ENCODE measurements at regions not wholly inside any gene's neighbourhood (a gene's known extent, or its start where the extent isn't known, plus 50 kb on each side); places are given as distances from the start of the nearest gene placed in this dataset.

- Histone ChIP-seq H3K4me3 (no peak overlapping the region), H3K27me3 (no peaks in the 10 kb centered on the region), H3K36me3 (no peaks in the 10 kb centered on the region), H3K9me3 (no peaks in the 10 kb centered on the region), H3K27ac (no peak overlapping the region), H3K4me1 (peaks cover 0 to 13% (median 0%) of the 10 kb centered on the region in 3 donors)
- no peak for ATAC-seq
- TF ChIP-seq POLR2A (IDR thresholded peaks at IDR 0.05) = no peak
- no peak for TF ChIP-seq POLR2AphosphoS5 (IDR thresholded peaks at IDR 0.05)
- no peak for TF ChIP-seq CTCF (IDR thresholded peaks at IDR 0.05)
- TF ChIP-seq EP300 (IDR thresholded peaks at IDR 0.05) = no peak
- 60 to 63% methylated on average over 5 to 6 of the region's 6 CpGs for WGBS, 2 donors (ENCODE audit: low coverage in 1 of 2)
These were observed 62.6 kb upstream of the KLF3 start for GRCh38 chr4:38601244-38601915.

DNA sequence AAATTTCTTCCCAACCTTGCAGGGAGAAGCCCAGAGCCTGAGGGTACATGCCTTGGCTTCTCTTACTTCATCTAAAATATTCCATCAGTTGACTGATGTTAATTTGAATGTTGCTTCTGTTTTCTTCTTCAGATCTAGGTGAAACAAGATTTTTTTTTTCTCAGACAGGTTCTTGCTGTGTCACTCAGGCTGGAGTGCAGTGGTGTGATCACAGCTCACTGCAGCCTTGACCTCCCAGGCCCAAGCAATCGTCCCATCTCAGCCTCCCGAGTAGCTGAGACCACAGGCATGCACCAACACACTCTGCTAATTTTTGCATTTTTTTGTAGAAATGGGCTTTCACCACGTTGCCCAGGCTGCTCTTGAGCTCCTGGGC is 62.1 kb upstream of the KLF3 start:
- 73 to 76% methylated on average over 2 of the region's 3 CpGs for WGBS, 2 donors (ENCODE audit: low coverage in 1 of 2)
- Histone ChIP-seq H3K27me3 (no peaks in the 10 kb centered on the region), H3K36me3 (no peaks in the 10 kb centered on the region), H3K4me1 (peaks cover 0 to 18% (median 0%) of the 10 kb centered on the region in 3 donors), H3K4me3 (no peak overlapping the region), H3K9me3 (no peaks in the 10 kb centered on the region), H3K27ac (no peak overlapping the region)
- TF ChIP-seq EP300 (IDR thresholded peaks at IDR 0.05) (no peak), CTCF (IDR thresholded peaks at IDR 0.05) (no peak), POLR2AphosphoS5 (IDR thresholded peaks at IDR 0.05) (no peak), POLR2A (IDR thresholded peaks at IDR 0.05) (no peak)
- ATAC-seq = no peak

DNA sequence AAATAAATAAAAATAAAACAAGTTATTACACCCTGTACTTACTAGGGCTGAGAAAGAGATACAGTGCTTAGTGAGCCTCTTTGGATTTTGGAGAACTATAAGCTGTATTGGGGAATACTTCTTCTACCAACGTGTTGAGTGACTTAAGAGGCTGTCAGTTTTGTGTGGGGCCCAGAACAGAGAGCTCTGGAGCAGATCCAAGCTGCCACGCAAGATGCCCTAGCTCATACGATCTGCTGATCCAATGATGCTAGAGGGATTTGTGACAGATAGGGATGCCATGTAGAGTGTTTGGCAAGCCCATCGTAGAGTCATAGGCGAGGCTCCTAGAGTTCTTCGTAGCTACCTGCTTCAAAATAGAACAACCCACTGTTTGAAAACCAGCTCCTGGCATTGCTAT is 60.3 kb upstream of the KLF3 start:
- ATAC-seq = no peak
- WGBS, 2 donors (ENCODE audit: low coverage in 1 of 2) = 90% methylated on average over 6 of the region's 6 CpGs

DNA sequence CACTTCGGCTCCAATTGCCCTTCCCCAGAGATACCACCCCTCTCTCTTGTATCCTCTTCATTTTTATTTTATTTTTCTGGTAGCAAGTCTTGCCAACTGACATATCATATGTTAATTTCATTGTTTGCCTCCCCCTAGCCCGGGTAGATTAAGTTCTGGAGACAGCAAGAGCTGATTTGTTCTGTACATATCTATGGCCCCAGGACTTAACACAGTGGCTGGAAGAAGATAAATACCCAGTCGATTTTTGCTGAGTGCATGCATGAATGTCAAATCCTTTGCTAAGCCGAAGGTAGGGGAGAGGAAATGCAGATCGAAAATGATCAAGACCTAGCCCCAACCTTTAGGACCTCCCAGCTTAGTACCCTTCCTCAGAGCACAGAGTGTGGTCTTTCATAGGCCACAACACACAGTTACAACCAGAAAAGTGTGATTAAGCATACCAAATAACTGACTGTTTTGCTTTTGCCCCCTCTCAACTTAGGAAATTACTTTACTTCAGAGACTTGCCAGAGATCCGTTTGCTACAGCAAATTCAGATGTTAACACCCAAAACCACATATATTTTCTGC is 58.7 kb upstream of the KLF3 start:
- 50 to 74% methylated on average over 5 to 6 of the region's 6 CpGs for whole genome bisulfite sequencing, 2 donors (ENCODE audit: low coverage in 1 of 2)
- H3K4me1 ChIP-seq = peaks cover 0 to 18% (median 0%) of the 10 kb centered on the region in 3 donors
- TF ChIP-seq EP300 (IDR thresholded peaks at IDR 0.05) (no peak), POLR2AphosphoS5 (IDR thresholded peaks at IDR 0.05) (no peak), CTCF (IDR thresholded peaks at IDR 0.05) (no peak), POLR2A (IDR thresholded peaks at IDR 0.05) (no peak)
- no peaks in the 10 kb centered on the region for H3K36me3 ChIP-seq
- no peak overlapping the region for H3K27ac ChIP-seq
- H3K9me3 ChIP-seq = no peaks in the 10 kb centered on the region
- no peak overlapping the region for H3K4me3 ChIP-seq
- ATAC-seq = no peak
- no peaks in the 10 kb centered on the region for H3K27me3 ChIP-seq

More for the DNA sequence above, 60.3 kb upstream of the KLF3 start:
- Histone ChIP-seq H3K4me3 (no peak overlapping the region), H3K27me3 (no peaks in the 10 kb centered on the region), H3K27ac (no peak overlapping the region), H3K9me3 (no peaks in the 10 kb centered on the region), H3K4me1 (peaks cover 0 to 18% (median 0%) of the 10 kb centered on the region in 3 donors), H3K36me3 (no peaks in the 10 kb centered on the region)
- TF ChIP-seq POLR2A (IDR thresholded peaks at IDR 0.05) = no peak
- no peak for TF ChIP-seq POLR2AphosphoS5 (IDR thresholded peaks at IDR 0.05)
- TF ChIP-seq CTCF (IDR thresholded peaks at IDR 0.05) = no peak
- TF ChIP-seq EP300 (IDR thresholded peaks at IDR 0.05) = no peak

Measured in gastroesophageal sphincter (tissue), 4 donors.